ENCODE measurements at regions not wholly inside any gene's neighbourhood (a gene's known extent, or its start where the extent isn't known, plus 50 kb on each side); places are given as distances from the start of the nearest gene placed in this dataset.

DNA sequence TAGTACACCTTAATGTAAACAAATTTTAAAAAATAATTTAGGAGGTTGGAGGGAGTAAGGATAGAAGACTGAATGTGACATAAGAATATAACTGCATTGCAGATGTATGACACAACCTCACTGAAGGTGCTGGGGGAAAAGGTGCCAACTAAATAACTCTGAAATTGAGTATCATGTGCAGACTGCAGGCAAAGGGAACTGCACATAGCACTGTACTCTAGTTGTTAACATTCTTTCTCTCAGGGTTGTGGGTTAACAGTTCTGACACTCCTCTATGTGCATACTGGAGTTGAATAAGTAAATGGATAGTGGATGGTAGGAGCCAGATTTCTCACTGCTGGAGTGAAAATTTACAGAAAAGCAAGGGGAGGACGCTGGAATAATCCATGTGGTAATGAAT is 451.9 kb upstream of the CDH4 start:
- no peak for DNase-seq (ENCODE audit: low spot score)
- no peak overlapping the region for H3K27ac ChIP-seq (ENCODE audit: low read depth, low read length, poor library complexity, severe bottlenecking)
- H3K9me2 ChIP-seq (ENCODE audit: insufficient read depth, low read length), result no peaks in the 10 kb centered on the region
- no peak overlapping the region for H3K4me3 ChIP-seq (ENCODE audit: low read depth, low read length, poor library complexity, severe bottlenecking)
- no peak overlapping the region for H2AFZ ChIP-seq (ENCODE audit: low read length)
- ChIA-PET POLR2A (no interaction called here), CTCF (ENCODE audit: unreplicated experiment) (no interaction called here)
- no peaks in the 10 kb centered on the region for H3K9me3 ChIP-seq (ENCODE audit: low read length)
- no peaks in the 10 kb centered on the region for H3K79me2 ChIP-seq (ENCODE audit: insufficient read depth, low read depth, low read length)
- TF ChIP-seq, protein P1, sequence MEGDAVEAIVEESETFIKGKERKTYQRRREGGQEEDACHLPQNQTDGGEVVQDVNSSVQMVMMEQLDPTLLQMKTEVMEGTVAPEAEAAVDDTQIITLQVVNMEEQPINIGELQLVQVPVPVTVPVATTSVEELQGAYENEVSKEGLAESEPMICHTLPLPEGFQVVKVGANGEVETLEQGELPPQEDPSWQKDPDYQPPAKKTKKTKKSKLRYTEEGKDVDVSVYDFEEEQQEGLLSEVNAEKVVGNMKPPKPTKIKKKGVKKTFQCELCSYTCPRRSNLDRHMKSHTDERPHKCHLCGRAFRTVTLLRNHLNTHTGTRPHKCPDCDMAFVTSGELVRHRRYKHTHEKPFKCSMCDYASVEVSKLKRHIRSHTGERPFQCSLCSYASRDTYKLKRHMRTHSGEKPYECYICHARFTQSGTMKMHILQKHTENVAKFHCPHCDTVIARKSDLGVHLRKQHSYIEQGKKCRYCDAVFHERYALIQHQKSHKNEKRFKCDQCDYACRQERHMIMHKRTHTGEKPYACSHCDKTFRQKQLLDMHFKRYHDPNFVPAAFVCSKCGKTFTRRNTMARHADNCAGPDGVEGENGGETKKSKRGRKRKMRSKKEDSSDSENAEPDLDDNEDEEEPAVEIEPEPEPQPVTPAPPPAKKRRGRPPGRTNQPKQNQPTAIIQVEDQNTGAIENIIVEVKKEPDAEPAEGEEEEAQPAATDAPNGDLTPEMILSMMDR (conservative IDR thresholded peaks at IDR 0.05; ENCODE audit: low read length), result no peak
- TF ChIP-seq EZH2phosphoT487 (IDR thresholded peaks at IDR 0.05; ENCODE audit: borderline replicate concordance, low read depth, low read length), result no peak
- BruUV-seq (replicated peaks), result no TSS peak
- intact Hi-C loops (cut with micrococcal nuclease; ENCODE audit: unreplicated experiment), result no loop called here
- no peaks in the 10 kb centered on the region for H4K20me1 ChIP-seq (ENCODE audit: insufficient read depth, low read length)
- H3K36me3 ChIP-seq (ENCODE audit: insufficient read depth, low read length), result no peaks in the 10 kb centered on the region
- no peaks in the 10 kb centered on the region for H3K4me1 ChIP-seq (ENCODE audit: insufficient read depth, low read length, poor library complexity, severe bottlenecking)
- no peak overlapping the region for H3K4me2 ChIP-seq (ENCODE audit: low read length)

DNA sequence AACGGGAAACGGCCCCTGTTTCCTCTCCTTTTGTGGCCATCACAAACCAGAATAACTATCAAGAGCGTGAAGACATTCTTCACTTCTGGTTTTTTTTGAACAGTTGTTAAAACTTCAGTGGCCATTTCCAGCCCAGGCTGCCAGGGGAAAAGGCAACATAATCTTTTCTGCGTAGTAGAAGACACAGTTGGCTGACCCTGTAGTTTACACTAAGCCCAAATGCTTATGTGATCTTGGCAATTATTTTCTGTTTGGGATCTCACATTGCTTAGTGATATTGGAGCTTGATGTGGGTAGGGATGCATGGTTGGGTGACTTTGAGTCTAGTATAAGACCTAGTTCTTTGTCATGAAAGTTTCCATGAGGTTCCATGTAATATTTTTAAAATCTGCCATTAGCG is 449.4 kb upstream of the CDH4 start:
- no peaks in the 10 kb centered on the region for H3K9me3 ChIP-seq (ENCODE audit: low read length)
- no peak overlapping the region for H3K4me2 ChIP-seq (ENCODE audit: low read length)
- intact Hi-C loops (cut with micrococcal nuclease; ENCODE audit: unreplicated experiment), result no loop called here
- H3K4me3 ChIP-seq (ENCODE audit: low read depth, low read length, poor library complexity, severe bottlenecking), result no peak overlapping the region
- ChIA-PET POLR2A (no interaction called here), CTCF (ENCODE audit: unreplicated experiment) (no interaction called here)
- TF ChIP-seq, protein P1 (conservative IDR thresholded peaks at IDR 0.05; ENCODE audit: low read length), result no peak
- TF ChIP-seq EZH2phosphoT487 (IDR thresholded peaks at IDR 0.05; ENCODE audit: borderline replicate concordance, low read depth, low read length), result no peak
- DNase-seq (ENCODE audit: low spot score), result no peak
- H3K9me2 ChIP-seq (ENCODE audit: insufficient read depth, low read length), result no peaks in the 10 kb centered on the region
- no peaks in the 10 kb centered on the region for H4K20me1 ChIP-seq (ENCODE audit: insufficient read depth, low read length)
- H2AFZ ChIP-seq (ENCODE audit: low read length), result no peak overlapping the region
- H3K27ac ChIP-seq (ENCODE audit: low read depth, low read length, poor library complexity, severe bottlenecking), result no peak overlapping the region
- H3K79me2 ChIP-seq (ENCODE audit: insufficient read depth, low read depth, low read length), result no peaks in the 10 kb centered on the region
- H3K4me1 ChIP-seq (ENCODE audit: insufficient read depth, low read length, poor library complexity, severe bottlenecking), result no peaks in the 10 kb centered on the region
- no peaks in the 10 kb centered on the region for H3K36me3 ChIP-seq (ENCODE audit: insufficient read depth, low read length)
- BruUV-seq (replicated peaks), result no TSS peak

DNA sequence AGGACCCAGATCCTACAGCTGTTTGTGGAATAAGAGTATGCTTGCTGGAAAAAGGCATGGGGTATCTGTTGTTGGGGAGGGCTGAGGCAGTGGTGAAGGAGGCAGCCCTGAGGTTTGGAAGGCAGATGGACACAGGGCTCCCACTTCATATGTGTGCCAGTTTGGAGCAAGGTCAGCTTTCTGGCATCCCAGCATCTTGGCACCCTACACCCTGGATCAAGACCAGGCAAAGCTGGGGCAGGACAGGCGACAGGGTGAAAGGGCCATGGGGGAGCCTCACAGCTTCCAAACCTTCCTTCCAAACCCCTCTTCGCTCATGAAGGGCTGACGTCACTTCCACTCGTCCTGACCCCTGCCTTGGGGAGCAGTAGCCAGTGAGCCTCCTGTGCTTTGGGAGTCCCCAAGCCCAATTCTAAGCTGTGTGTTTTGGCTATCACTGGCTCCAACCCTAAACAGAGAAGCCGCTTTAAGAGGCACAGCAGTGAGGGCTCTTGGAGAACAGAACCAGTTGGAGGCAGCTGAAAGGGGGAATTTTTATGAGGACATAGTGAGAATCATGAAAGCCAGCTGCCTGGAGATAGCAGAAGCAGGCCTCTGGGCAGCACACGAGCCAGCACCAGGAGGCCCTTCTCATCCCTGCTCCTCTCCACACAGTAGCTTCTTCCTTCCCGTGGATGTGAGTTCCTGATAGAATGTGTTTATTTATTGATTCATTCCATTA is 448.6 kb upstream of the CDH4 start:
- Histone ChIP-seq H3K27ac (ENCODE audit: low read depth, low read length, poor library complexity, severe bottlenecking) (no peak overlapping the region), H3K79me2 (ENCODE audit: insufficient read depth, low read depth, low read length) (no peaks in the 10 kb centered on the region), H3K4me1 (ENCODE audit: insufficient read depth, low read length, poor library complexity, severe bottlenecking) (no peaks in the 10 kb centered on the region), H3K9me2 (ENCODE audit: insufficient read depth, low read length) (no peaks in the 10 kb centered on the region), H3K36me3 (ENCODE audit: insufficient read depth, low read length) (no peaks in the 10 kb centered on the region), H3K9me3 (ENCODE audit: low read length) (no peaks in the 10 kb centered on the region), H3K4me2 (ENCODE audit: low read length) (no peak overlapping the region), H3K4me3 (ENCODE audit: low read depth, low read length, poor library complexity, severe bottlenecking) (no peak overlapping the region), H2AFZ (ENCODE audit: low read length) (no peak overlapping the region), H4K20me1 (ENCODE audit: insufficient read depth, low read length) (no peaks in the 10 kb centered on the region)
- intact Hi-C loops (cut with micrococcal nuclease; ENCODE audit: unreplicated experiment), result no loop called here
- ChIA-PET POLR2A (no interaction called here), CTCF (ENCODE audit: unreplicated experiment) (no interaction called here)
- no peak for DNase-seq (ENCODE audit: low spot score)
- TF ChIP-seq, protein P1 (conservative IDR thresholded peaks at IDR 0.05; ENCODE audit: low read length), result no peak
- TF ChIP-seq EZH2phosphoT487 (IDR thresholded peaks at IDR 0.05; ENCODE audit: borderline replicate concordance, low read depth, low read length), result no peak
- BruUV-seq (replicated peaks), result no TSS peak

Data from OCI-LY7 (cell line).